Inflammatory macrophage treated with lipopolysaccharide for 1 hour (primary cell): ENCODE measurements at regions not wholly inside any gene's neighbourhood (a gene's known extent, or its start where the extent isn't known, plus 50 kb on each side); places are given as distances from the start of the nearest gene placed in this dataset.
"Not testable (repeated sequence)": the region's sequence is repeated elsewhere in the genome, so short reads cannot be mapped to it uniquely, and the experiment has no call there.

Source experiments
- DNase-seq, 2 donors: peaks; one replicate each; pipeline ENCODE4 v3.0.0-alpha.2; 2020 to 2022

DNA sequence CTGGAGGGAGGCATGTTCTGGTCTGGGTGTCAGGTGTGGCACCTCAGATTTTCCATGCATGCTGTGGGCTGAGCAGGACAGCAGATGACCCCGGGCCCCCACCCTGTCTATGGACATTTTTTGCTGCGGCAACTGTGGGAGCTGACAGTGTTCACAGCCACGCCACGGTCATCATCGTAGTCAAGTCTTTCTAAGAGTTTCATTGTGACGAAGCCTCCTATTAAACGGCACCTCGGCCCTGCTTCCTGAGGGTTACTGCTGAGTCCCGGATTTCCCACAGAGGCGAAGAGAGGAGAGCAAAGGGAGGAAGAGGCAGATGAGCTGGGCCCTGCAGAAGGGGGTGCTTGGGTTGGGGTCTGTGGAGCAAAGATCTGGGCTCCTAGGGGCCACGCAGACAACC, 152.1 kb upstream of the POTEB2 start:
- not testable (repeated sequence) for DNase-seq

DNA sequence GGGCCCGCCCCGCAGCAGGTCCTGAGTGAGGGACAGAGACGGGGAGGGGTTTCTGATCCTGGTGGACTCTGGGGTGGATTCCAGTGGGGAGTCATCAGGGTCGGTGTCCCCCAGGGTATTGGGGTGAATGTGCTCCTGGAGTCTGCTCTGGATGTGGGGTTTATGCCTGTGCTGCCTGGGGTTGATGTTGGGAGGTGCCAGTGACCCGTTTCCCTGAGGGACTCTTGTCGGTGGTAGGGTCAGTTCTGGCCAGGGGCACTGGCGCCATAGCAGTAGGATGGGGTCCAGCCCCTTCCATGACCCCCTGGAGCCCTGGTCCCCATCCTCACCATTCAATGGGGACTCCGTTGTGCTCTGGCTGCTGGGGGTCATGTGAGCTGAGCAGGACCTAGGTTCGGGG, 151.2 kb upstream of the POTEB2 start:
- not testable (repeated sequence) for DNase-seq

GRCh38 chr15:21016589-21016988, 150.5 kb upstream of the POTEB2 start:
- DNase-seq: not testable (repeated sequence)

DNA sequence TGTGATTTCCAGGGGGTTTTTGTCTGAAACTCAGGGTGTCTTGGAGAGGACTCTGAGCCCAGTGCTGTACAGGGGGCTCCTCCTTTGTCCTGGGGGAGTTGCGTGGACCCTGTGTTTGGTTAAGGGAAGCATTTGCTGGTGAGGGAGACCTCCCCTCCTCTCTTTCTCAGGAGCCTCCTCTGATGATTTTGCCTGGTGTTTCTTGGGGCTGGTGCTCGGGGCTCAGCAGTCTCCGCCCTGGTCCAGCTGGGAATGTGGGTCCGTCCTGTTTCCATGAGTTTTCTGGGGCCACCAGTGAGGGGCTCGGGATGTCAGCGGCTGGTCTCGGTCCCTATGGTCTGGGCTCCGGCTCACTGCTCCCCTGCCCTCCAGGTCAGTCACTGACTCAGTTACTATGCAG, 149.1 kb upstream of the POTEB2 start:
- not testable (repeated sequence) for DNase-seq

GRCh38 chr15:21013308-21013707, 147.2 kb upstream of the POTEB2 start:
- DNase-seq: not testable (repeated sequence)

DNA sequence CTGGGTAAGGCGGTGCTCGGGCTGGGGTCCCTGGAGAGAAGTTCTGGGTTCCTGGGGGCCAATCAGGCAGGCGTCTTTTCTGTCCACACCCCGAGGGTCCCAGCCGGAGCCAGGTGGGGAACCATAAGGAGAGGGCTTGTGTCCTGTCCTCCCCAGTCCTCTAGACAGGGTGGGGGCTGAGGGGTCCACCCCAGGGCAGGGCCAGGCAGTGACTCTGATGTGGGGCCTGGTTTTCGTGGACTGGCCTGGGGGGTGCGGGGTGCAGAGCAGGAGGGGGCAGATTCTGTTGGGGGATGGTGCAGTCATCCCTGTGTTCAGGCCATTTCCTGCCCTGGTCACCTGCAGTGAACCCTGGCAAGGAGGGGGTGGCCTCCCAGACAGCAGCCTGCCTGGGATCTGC, 143.5 kb upstream of the POTEB2 start:
- not testable (repeated sequence) for DNase-seq

GRCh38 chr15:21003459-21003858, 137.3 kb upstream of the POTEB2 start:
- not testable (repeated sequence) for DNase-seq

DNA sequence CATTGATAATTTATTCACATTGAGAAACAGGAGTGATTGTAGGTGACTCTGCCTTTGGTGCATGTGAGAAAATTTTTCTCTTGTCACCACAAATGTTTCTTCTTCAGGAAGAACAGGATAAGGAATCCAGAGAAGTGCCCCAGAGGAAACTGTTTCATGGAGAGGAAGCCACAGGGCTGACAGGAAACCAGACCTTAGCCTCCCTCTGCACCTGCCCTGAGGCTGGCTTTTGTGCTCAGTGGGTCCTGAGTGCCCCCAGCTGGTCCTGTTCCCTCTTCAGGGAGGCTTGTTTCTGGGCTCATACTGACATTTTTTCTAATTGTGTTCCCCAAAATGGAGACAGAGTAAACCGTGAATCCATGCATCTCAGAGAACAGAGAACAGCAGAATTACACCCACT, 135.8 kb upstream of the POTEB2 start:
- DNase-seq: not testable (repeated sequence)

DNA sequence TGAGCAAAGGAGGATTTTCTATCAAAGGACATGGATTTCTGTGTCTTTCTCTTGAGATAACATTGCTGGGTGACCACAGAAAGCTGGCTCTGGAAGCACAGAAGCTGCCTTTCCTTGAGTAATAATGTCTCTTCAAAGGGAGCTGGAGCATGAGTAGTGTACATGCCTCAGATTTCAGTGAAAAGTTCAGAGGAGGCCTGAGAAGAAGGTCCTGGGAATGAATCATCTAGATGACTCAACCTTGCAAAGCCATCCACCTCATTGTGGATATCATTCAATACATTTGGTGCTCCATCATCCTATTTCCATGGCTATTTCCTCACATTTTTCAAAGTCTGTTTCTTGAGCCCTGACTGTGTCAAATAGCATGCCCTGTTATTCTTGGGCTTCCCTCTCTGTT, 125.6 kb upstream of the POTEB2 start:
- DNase-seq: not testable (repeated sequence)

GRCh38 chr15:20991253-20991652, 125.1 kb upstream of the POTEB2 start:
- not testable (repeated sequence) for DNase-seq

- not testable (repeated sequence) for DNase-seq
These were observed 120.7 kb upstream of the POTEB2 start for GRCh38 chr15:20986775-20987174.

GRCh38 chr15:20978057-20978456, 111.9 kb upstream of the POTEB2 start:
- not testable (repeated sequence) for DNase-seq

- DNase-seq: not testable (repeated sequence)
These were observed 106.6 kb upstream of the POTEB2 start for GRCh38 chr15:20972762-20973161.

GRCh38 chr15:20959299-20959698, 93.2 kb upstream of the POTEB2 start:
- not testable (repeated sequence) for DNase-seq

GRCh38 chr15:20929322-20929721, 63.2 kb upstream of the POTEB2 start:
- not testable (repeated sequence) for DNase-seq
